EL (cell line): ENCODE measurements at regions not wholly inside any gene's neighbourhood (a gene's known extent, or its start where the extent isn't known, plus 50 kb on each side); places are given as distances from the start of the nearest gene placed in this dataset.

Experiments used
- DNase-seq: peaks from one replicate; pipeline ENCODE4 v3.0.0-alpha.2; 2016

DNA sequence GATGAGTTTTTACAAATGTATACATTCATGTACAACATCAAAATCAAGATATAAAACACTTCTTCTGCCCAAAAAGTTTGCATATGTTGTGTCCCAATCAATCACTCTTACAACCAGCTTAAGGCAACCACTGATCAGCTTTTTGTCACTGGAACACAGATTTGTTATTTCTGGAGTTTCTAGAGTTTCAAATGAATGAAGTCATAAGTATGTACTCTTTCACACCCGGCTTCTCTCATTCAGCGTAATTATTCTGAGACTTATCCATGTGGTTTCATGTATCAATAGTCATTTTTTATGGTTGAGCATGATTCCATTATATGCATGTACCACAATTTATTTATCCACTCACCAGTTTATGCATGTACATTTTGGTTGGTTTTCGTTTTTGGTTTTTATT is 53.0 kb upstream of the CORO2B start:
- DNase-seq: no peak

DNA sequence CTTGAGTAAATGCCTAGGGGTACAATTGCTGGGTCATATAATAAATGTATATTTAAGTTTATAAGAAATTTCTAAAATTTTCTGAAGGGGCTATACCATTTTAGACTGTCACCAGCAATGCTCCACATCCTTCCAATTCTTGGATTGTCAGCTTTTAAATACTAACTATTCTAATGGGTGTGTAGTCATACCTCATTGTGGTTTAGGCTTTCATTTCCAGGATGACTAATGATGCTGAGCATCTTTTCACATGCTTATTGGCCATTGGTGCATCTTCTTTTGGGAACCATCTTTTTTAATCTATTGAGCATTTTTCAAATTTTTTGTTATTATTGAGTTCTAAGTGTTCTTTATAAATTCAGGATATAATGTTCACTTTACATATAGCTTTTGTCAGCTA is 52.5 kb upstream of the CORO2B start:
- DNase-seq: peak; percentile 80

DNA sequence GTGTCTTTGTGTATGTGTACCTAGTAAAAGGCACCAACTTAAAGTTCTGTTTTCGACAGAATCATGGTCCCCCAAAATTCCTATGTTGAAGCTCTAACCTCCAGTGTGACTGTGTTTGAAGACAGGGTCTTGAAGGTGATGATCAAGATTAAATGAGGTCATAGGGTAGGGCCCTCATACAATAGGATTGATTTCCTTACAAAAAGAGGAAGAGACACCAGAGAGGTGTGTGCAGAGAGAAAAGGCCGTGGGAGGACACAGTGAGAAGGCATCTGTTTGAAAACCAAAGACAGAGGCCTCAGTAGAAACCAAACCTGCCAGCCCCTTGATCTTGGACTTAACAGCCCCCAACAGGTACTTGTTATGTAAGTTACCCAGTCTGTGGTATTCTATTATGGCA is 52.0 kb upstream of the CORO2B start:
- DNase-seq: no peak

DNA sequence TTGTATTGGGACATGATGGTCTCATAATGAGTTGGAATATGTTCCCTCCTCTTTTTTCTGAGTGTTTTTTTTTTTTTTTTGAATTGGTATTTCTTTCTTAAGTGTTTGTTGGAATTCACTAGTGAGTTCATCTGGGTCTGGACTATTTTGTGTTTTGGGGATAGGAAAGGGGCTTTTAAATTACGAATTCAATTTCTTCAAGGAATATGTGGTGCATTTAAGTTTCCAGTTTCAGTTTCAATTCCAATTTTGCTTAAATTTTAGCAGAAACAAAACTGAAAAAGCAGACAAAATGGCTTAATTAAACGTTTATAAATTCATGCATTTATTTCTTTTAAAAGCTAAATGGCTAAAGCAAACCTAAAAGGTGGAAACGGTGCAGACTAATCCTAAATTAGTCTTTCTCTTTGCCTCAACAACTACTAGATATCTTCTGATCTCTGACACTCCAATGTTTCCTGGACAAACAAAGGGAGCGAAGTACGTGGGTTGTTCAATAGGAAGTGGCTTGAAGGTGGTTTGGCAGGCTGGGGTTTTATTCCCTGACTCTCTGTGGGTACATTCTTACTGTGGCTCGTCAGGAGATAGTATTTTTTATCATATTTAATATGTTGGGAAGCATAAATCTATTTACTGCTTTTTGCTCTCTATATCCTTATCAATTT is 50.0 kb upstream of the CORO2B start:
- DNase-seq: no peak
